Right lobe of liver (tissue), 6 donors: ENCODE measurements at regions not wholly inside any gene's neighbourhood (a gene's known extent, or its start where the extent isn't known, plus 50 kb on each side); places are given as distances from the start of the nearest gene placed in this dataset.

Experiments used
- ATAC-seq, 4 donors: fragments of 200-7000 bp; cut with Tn5 transposase; one replicate each; pipeline ENCODE4 v1.9.1; 2020; ENCODE audit warnings: mild to moderate bottlenecking in 4 of 4, moderate library complexity in 4 of 4
- DNase-seq, 3 donors: peaks; one replicate each; pipeline ENCODE4 v3.0.0-alpha.2; 2020
- H3K27ac ChIP-seq, 3 donors: fragments of 200-600 bp; one replicate each; pipeline ENCODE4 v1.8.0; 2022
- H3K27me3 ChIP-seq, 2 donors: fragments of 200-600 bp; one replicate each; pipeline ENCODE4 v1.8.0; 2022
- H3K36me3 ChIP-seq, 4 donors: fragments of 200-600 bp; sonication (generic) in 1 of 4; one replicate each; pipeline versions ENCODE4 v1.5.1 to v1.8.0; 2017 to 2022; ENCODE audit warnings: control low read depth in 1 of 4
- H3K4me1 ChIP-seq, 4 donors: fragments of 200-600 bp; sonication (generic) in 1 of 4; one replicate each; pipeline versions ENCODE4 v1.5.1 to v1.8.0; 2017 to 2022; ENCODE audit warnings: control low read depth in 1 of 4
- H3K4me3 ChIP-seq, 3 donors: fragments of 200-600 bp; one replicate each; pipeline ENCODE4 v1.8.0; 2022
- H3K9me3 ChIP-seq, 4 donors: fragments of 200-600 bp; sonication (generic) in 1 of 4; one replicate each; pipeline versions ENCODE4 v1.5.1 to v1.8.0; 2017 to 2022; ENCODE audit warnings: control low read depth in 1 of 4
- CTCF ChIP-seq, 4 donors: fragments of 200-600 bp in 3 of 4; fragments of 450-650 bp in 1 of 4; IDR thresholded peaks; one replicate each; pipeline versions ENCODE4 v1.5.1 to v1.8.0; 2016 to 2022; ENCODE audit warnings: antibody characterized with exemption in 4 of 4, mild to moderate bottlenecking in 2 of 4
- POLR2A ChIP-seq: fragments of 450-650 bp; IDR thresholded peaks from one replicate; pipeline ENCODE4 v1.6.1; 2017; ENCODE audit warnings: antibody characterized with exemption, mild to moderate bottlenecking
- WGBS: methylation state at CpG from one replicate; pipeline ENCODE4 v1.1.6; 2018; ENCODE audit warnings: low coverage, low lambda C conversion rate; ENCODE audit not compliant: insufficient coverage; ENCODE audit errors: missing lambda C conversion rate; 5-methylcytosine and 5-hydroxymethylcytosine counted together
- intact Hi-C, 2 donors: fragments of 100-400 bp; cut with DNase I; formaldehyde crosslinking; loops; one replicate each; pipeline versions ENCODE4 v1.11.2 to v1.14.1; 2022
- donor health status: DM: no; HTN: yes; CAD: no.
- donor health status: DM: no; HTN: no; CAD: no.
- donor health status: DM: no; HTN: no; CAD: no.
- donor health status: DM: no; HTN: yes; CAD: no.
- donor health status: DM: no; HTN: yes; CAD: no.

DNA sequence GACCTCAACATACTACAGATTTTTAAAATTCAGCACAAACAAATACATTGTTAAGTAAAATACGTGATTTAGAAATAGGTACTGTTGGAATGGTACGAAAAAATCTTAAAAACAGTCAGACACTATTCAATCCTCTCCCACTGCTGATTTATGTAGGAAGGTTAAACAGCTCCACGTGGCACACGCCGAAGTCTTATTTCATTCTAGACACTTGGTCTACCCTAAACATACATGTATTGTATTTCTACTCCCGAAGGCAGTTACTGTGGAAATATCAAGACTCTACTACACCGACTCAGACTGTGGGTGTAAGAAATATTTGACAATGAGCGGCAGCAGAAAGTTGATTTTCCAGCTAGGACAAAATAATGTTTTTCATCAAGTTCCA lies 130.6 kb downstream of the MPP7 start:
- ATAC-seq (peak in 1 of 4 donors; percentile 13), DNase-seq (no peak)
- no peaks in the 10 kb centered on the region for H3K27me3 ChIP-seq
- intact Hi-C loops: no loop called here
- H3K27ac ChIP-seq: peak overlapping the region in 2 of 3 donors; percentile 82 to 86
- H3K36me3 ChIP-seq: no peaks in the 10 kb centered on the region
- no peaks in the 10 kb centered on the region for H3K9me3 ChIP-seq
- TF ChIP-seq POLR2A (no peak), CTCF (IDR thresholded peaks at IDR 0.05) (no peak)
- no peak overlapping the region for H3K4me3 ChIP-seq
- 79% methylated on average over 8 of the region's 8 CpGs for WGBS
- H3K4me1 ChIP-seq: peaks cover 0 to 23% (median 6%) of the 10 kb centered on the region in 4 donors

DNA sequence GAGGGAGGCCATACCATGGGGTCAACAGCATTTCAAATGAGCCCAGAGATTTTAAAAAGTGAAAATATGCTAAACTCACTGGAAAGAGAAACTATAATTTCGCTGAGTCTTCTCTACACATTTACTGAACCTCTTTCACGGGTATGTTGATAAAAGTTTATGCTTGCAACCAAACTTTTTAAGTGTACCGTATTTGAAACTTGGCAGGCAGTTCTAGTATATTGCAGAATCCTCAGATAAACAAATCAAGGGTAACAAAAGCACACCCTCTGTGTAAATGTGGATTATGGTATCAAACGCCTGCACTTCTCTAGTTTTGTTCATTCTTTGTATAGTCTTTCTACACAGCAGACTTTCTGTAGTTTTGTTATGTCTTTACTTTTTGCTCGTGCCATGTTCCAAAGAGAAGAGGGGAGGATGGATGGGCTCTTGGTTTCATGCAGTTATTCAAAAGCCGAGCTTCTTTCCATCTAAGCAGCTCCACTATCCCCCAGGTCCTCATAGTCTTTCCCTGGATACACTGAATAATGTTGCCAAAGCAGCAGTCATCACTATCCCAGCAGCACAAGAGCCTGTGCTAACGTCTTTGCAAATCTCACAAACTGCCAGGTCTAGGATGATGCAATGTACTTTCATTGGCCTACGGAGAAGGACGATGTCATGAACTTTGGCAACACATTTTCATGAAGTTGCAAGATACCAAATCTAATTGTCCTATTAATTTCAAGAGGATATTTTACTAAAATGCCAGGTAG lies 131.2 kb downstream of the MPP7 start:
- WGBS: 24% methylated on average over 9 of the region's 9 CpGs

GRCh38 chr10:28169525-28169924 lies 133.3 kb downstream of the MPP7 start:
- WGBS: 92% methylated on average over 1 of the region's 2 CpGs

More for the DNA sequence above, 131.2 kb downstream of the MPP7 start:
- peak overlapping the region in 2 of 3 donors; percentile 15 to 43 for H3K4me3 ChIP-seq
- intact Hi-C loops: no loop called here
- no peaks in the 10 kb centered on the region for H3K27me3 ChIP-seq
- no peaks in the 10 kb centered on the region for H3K36me3 ChIP-seq
- TF ChIP-seq CTCF (IDR thresholded peaks at IDR 0.05) (no peak), POLR2A (peak; percentile 41)
- peaks cover 0 to 23% (median 6%) of the 10 kb centered on the region in 4 donors for H3K4me1 ChIP-seq
- DNase-seq (peak in 1 of 3 donors; percentile 64), ATAC-seq (peak; percentile 86 to 91 (median 88))
- no peaks in the 10 kb centered on the region for H3K9me3 ChIP-seq
- H3K27ac ChIP-seq: peak overlapping the region; percentile 48 to 86 (median 82)

DNA sequence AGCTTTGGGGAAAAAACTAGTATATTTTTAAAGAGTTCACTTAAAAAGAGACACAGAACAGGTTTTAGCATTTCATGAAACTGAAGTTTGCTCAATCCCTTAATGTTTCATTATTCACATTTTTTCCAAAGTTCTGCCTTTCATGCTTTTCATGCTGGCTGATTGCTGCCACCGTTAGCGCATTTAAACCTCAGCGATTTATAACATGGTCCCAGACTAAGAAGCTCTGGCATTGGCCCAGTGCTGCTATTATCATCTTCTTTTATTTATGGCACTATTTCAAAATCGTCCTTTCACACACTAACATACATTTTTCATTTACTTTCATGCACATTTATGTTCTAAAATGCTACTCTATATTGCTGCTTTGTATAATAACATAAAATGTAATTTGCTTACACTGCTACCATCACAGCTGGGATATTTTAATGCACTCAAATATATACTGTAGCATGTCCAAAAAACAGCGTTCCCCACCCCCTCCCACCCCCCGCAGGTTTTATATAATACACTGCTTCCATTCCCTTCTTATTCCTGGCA lies 141.9 kb downstream of the MPP7 start:
- no peaks in the 10 kb centered on the region for H3K9me3 ChIP-seq
- H3K27me3 ChIP-seq: no peaks in the 10 kb centered on the region
- TF ChIP-seq POLR2A (no peak), CTCF (IDR thresholded peaks at IDR 0.05) (no peak)
- no peak overlapping the region for H3K27ac ChIP-seq
- intact Hi-C loops: no loop called here
- no peaks in the 10 kb centered on the region for H3K4me1 ChIP-seq
- DNase-seq (no peak), ATAC-seq (no peak)
- 86% methylated on average over 6 of the region's 6 CpGs for WGBS
- no peak overlapping the region for H3K4me3 ChIP-seq
- no peaks in the 10 kb centered on the region for H3K36me3 ChIP-seq

More at GRCh38 chr10:28169525-28169924, 133.3 kb downstream of the MPP7 start:
- no peak for TF ChIP-seq CTCF (IDR thresholded peaks at IDR 0.05)
- no peak for TF ChIP-seq POLR2A
- no peak for DNase-seq
- Histone ChIP-seq H3K9me3 (no peaks in the 10 kb centered on the region), H3K4me1 (peaks cover 0 to 17% (median 6%) of the 10 kb centered on the region in 4 donors), H3K4me3 (no peak overlapping the region), H3K36me3 (no peaks in the 10 kb centered on the region), H3K27me3 (no peaks in the 10 kb centered on the region), H3K27ac (no peak overlapping the region)
- intact Hi-C loops: no loop called here
- no peak for ATAC-seq
